ENCODE measurements at regions not wholly inside any gene's neighbourhood (a gene's known extent, or its start where the extent isn't known, plus 50 kb on each side); places are given as distances from the start of the nearest gene placed in this dataset.

GRCh38 chr13:79155883-79156282, 250.2 kb downstream of the RBM26 start:
- Histone ChIP-seq H3K4me1 (no peaks in the 10 kb centered on the region), H3K9me3 (no peaks in the 10 kb centered on the region), H3K27me3 (no peaks in the 10 kb centered on the region), H3K36me3 (replicated peaks in 1 of 2; ENCODE audit: insufficient read depth in 1 of 2, low read depth in 2 of 2) (no peaks in the 10 kb centered on the region), H3K4me3 (no peak overlapping the region), H3K27ac (no peak overlapping the region)
- WGBS, 2 donors = 9 to 11% methylated on average over 2 of the region's 2 CpGs
- TF ChIP-seq POLR2A (IDR thresholded peaks at IDR 0.05) = no peak
- TF ChIP-seq, protein P1, sequence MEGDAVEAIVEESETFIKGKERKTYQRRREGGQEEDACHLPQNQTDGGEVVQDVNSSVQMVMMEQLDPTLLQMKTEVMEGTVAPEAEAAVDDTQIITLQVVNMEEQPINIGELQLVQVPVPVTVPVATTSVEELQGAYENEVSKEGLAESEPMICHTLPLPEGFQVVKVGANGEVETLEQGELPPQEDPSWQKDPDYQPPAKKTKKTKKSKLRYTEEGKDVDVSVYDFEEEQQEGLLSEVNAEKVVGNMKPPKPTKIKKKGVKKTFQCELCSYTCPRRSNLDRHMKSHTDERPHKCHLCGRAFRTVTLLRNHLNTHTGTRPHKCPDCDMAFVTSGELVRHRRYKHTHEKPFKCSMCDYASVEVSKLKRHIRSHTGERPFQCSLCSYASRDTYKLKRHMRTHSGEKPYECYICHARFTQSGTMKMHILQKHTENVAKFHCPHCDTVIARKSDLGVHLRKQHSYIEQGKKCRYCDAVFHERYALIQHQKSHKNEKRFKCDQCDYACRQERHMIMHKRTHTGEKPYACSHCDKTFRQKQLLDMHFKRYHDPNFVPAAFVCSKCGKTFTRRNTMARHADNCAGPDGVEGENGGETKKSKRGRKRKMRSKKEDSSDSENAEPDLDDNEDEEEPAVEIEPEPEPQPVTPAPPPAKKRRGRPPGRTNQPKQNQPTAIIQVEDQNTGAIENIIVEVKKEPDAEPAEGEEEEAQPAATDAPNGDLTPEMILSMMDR (IDR thresholded peaks at IDR 0.05) = no peak
- DNase-seq = no peak
- no peak for ATAC-seq
- intact Hi-C loops (cut with DNase I) = no loop called here

- no peaks in the 10 kb centered on the region for H3K4me1 ChIP-seq
- WGBS, 2 donors = 32 to 37% methylated on average over 1 of the region's 1 CpG
- no peak for ATAC-seq
- intact Hi-C loops (cut with DNase I) = no loop called here
- H3K36me3 ChIP-seq (replicated peaks in 1 of 2; ENCODE audit: insufficient read depth in 1 of 2, low read depth in 2 of 2) = no peaks in the 10 kb centered on the region
- no peaks in the 10 kb centered on the region for H3K9me3 ChIP-seq
- no peaks in the 10 kb centered on the region for H3K27me3 ChIP-seq
- H3K27ac ChIP-seq = no peak overlapping the region
- DNase-seq = no peak
- TF ChIP-seq, protein P1 (IDR thresholded peaks at IDR 0.05) = no peak
- no peak for TF ChIP-seq POLR2A (IDR thresholded peaks at IDR 0.05)
- H3K4me3 ChIP-seq = no peak overlapping the region
Measured at GRCh38 chr13:79149210-79149609, 256.8 kb downstream of the RBM26 start.

DNA sequence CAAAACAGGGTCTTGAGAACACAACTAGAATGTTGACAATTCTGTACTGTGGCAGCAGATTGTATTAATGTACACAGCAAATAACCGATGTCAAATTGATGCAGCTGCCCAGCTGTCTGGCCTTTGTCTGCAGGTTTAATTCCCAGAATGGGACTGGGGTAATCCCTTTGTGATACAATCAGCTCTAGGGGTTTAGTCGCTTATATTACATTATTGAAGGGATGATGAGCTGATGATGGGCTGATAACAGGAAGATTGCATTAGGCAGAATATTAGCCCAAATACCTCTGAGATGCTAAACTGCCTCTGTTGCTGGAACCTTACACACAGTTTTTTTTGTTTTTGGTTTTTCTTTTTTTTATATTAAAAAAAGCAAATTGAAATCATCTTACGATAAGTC, 265.0 kb downstream of the RBM26 start:
- no peaks in the 10 kb centered on the region for H3K4me1 ChIP-seq
- no peak overlapping the region for H3K27ac ChIP-seq
- no peak overlapping the region for H3K4me3 ChIP-seq
- TF ChIP-seq, protein P1 (IDR thresholded peaks at IDR 0.05) = no peak
- no peak for TF ChIP-seq POLR2A (IDR thresholded peaks at IDR 0.05)
- ATAC-seq (no peak), DNase-seq (no peak)
- H3K9me3 ChIP-seq = no peaks in the 10 kb centered on the region
- WGBS, 2 donors = 68 to 75% methylated on average over 3 of the region's 3 CpGs
- no peaks in the 10 kb centered on the region for H3K36me3 ChIP-seq (replicated peaks in 1 of 2; ENCODE audit: insufficient read depth in 1 of 2, low read depth in 2 of 2)
- intact Hi-C loops (cut with DNase I) = no loop called here
- H3K27me3 ChIP-seq = no peaks in the 10 kb centered on the region

- no peaks in the 10 kb centered on the region for H3K36me3 ChIP-seq (replicated peaks in 1 of 2; ENCODE audit: insufficient read depth in 1 of 2, low read depth in 2 of 2)
- 71 to 78% methylated on average over 2 of the region's 2 CpGs for WGBS, 2 donors
- intact Hi-C loops (cut with DNase I) = no loop called here
Measured at GRCh38 chr13:79128158-79128557, 277.9 kb downstream of the RBM26 start.

DNA sequence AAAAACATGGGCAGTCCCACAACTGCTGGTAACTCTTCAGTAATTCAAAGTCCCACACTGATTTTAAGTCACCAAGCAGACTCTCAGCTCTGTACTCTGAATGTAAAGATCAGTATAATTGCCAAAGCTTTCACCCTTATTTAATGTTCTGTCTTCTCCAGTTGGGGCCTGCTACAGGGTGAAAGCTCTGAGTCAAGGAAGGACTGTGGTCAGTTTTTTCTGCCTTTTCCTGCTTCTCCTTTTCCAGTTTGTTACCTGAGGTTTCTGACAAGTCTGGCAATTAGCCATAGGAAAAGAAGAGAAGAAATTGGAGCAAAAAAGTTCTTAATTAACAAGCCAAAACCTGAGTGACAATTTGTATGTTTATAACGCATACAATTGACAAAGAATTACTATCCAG, 279.3 kb downstream of the RBM26 start:
- intact Hi-C loops (cut with DNase I) = no loop called here
- no peaks in the 10 kb centered on the region for H3K27me3 ChIP-seq
- DNase-seq (no peak), ATAC-seq (no peak)
- no peaks in the 10 kb centered on the region for H3K9me3 ChIP-seq
- TF ChIP-seq POLR2A (IDR thresholded peaks at IDR 0.05) = no peak
- TF ChIP-seq, protein P1 (IDR thresholded peaks at IDR 0.05) = no peak
- H3K36me3 ChIP-seq (replicated peaks in 1 of 2; ENCODE audit: insufficient read depth in 1 of 2, low read depth in 2 of 2) = no peaks in the 10 kb centered on the region
- no peak overlapping the region for H3K4me3 ChIP-seq
- H3K27ac ChIP-seq = no peak overlapping the region
- no peaks in the 10 kb centered on the region for H3K4me1 ChIP-seq
- 67 to 69% methylated on average over 1 of the region's 1 CpG for WGBS, 2 donors

More at GRCh38 chr13:79128158-79128557, 277.9 kb downstream of the RBM26 start:
- Histone ChIP-seq H3K27me3 (no peaks in the 10 kb centered on the region), H3K4me1 (no peaks in the 10 kb centered on the region), H3K27ac (no peak overlapping the region), H3K9me3 (no peaks in the 10 kb centered on the region), H3K4me3 (no peak overlapping the region)
- TF ChIP-seq, protein P1 (IDR thresholded peaks at IDR 0.05) = no peak
- TF ChIP-seq POLR2A (IDR thresholded peaks at IDR 0.05) = no peak
- ATAC-seq (no peak), DNase-seq (no peak)
